ENCODE measurements at regions not wholly inside any gene's neighbourhood (a gene's known extent, or its start where the extent isn't known, plus 50 kb on each side); places are given as distances from the start of the nearest gene placed in this dataset.

DNA sequence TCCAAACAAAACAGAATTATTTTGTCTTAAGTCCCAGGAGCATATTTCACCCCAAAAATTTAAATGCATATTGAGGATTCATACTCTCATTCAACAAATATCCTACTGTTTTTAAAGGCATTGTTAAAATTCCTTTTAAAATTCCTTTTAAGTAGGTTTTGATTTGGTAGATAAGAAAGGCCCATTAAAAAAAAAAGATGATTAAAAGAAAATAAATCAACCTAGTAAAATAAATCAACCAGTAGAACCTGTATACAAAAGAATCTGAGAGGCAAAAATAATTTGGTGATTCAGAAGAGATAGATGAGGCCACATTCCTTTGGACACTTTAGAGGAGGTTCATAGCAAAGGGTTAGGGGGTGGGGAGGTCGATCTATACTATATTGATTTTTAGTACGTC lies 585.3 kb upstream of the TLE4 start (continued):
- no peak for TF ChIP-seq CREB1 (IDR thresholded peaks at IDR 0.05)
- no peak for TF ChIP-seq TCF12 (IDR thresholded peaks at IDR 0.05; ENCODE audit: low read depth, low read length)
